Retinal pigment epithelial cell (primary cell): ENCODE measurements at regions not wholly inside any gene's neighbourhood (a gene's known extent, or its start where the extent isn't known, plus 50 kb on each side); places are given as distances from the start of the nearest gene placed in this dataset.

Experiments
- DNase-seq: peaks from one replicate; pipeline ENCODE4 v3.0.0-alpha.2; 2010; ENCODE audit warnings: low read depth
- H3K4me3 ChIP-seq: 2 replicates; pipeline ENCODE4 v1.5.1; 2011; ENCODE audit warnings: mild to moderate bottlenecking, low read length, control low read depth, moderate library complexity
- CTCF ChIP-seq: conservative IDR thresholded peaks from 2 replicates; pipeline ENCODE4 v1.5.1; 2011; ENCODE audit warnings: low read depth, low read length, control low read depth, inconsistent platforms

GRCh38 chr10:4720463-4720862 is 105.5 kb upstream of the AKR1E2 start:
- H3K4me3 ChIP-seq = no peak overlapping the region
- no peak for DNase-seq
- no peak for TF ChIP-seq CTCF

GRCh38 chr10:4719671-4720070 is 106.3 kb upstream of the AKR1E2 start:
- no peak overlapping the region for H3K4me3 ChIP-seq
- DNase-seq = no peak
- no peak for TF ChIP-seq CTCF

GRCh38 chr10:4719036-4719435 is 107.0 kb upstream of the AKR1E2 start:
- H3K4me3 ChIP-seq = no peak overlapping the region
- TF ChIP-seq CTCF = no peak
- no peak for DNase-seq

- TF ChIP-seq CTCF = no peak
- no peak overlapping the region for H3K4me3 ChIP-seq
- no peak for DNase-seq
Measured at GRCh38 chr10:4718544-4718943, 107.5 kb upstream of the AKR1E2 start.

- no peak overlapping the region for H3K4me3 ChIP-seq
- TF ChIP-seq CTCF = no peak
- no peak for DNase-seq
Measured at GRCh38 chr10:4717670-4718069, 108.3 kb upstream of the AKR1E2 start.

GRCh38 chr10:4710858-4711257 is 115.1 kb upstream of the AKR1E2 start:
- no peak for DNase-seq
- TF ChIP-seq CTCF = no peak
- H3K4me3 ChIP-seq = no peak overlapping the region

GRCh38 chr10:4708123-4708759 is 117.8 kb upstream of the AKR1E2 start:
- H3K4me3 ChIP-seq = no peak overlapping the region
- TF ChIP-seq CTCF = peak; percentile 45
- no peak for DNase-seq
